Glutamatergic neuron (in vitro differentiated cells): ENCODE measurements at regions not wholly inside any gene's neighbourhood (a gene's known extent, or its start where the extent isn't known, plus 50 kb on each side); places are given as distances from the start of the nearest gene placed in this dataset.

ENCODE experiments used
- DNase-seq: peaks from one replicate; pipeline ENCODE4 v3.0.0; 2022
- H3K27ac Mint-ChIP-seq: one replicate; pipeline ENCODE4 v1.8.0; 2020; ENCODE audit warnings: mild to moderate bottlenecking, mixed read lengths, inconsistent platforms; ENCODE audit not compliant: unreplicated experiment
- H3K27me3 Mint-ChIP-seq: one replicate; pipeline ENCODE4 v1.8.0; 2020; ENCODE audit warnings: mild to moderate bottlenecking, moderate library complexity, mixed read lengths, inconsistent platforms; ENCODE audit not compliant: unreplicated experiment
- H3K36me3 Mint-ChIP-seq: one replicate; pipeline ENCODE4 v1.8.0; 2020; ENCODE audit warnings: mild to moderate bottlenecking, mixed read lengths, inconsistent platforms; ENCODE audit not compliant: unreplicated experiment
- H3K4me1 Mint-ChIP-seq: one replicate; pipeline ENCODE4 v1.8.0; 2020; ENCODE audit warnings: mild to moderate bottlenecking, low read depth, mixed read lengths, inconsistent platforms; ENCODE audit not compliant: unreplicated experiment
- H3K4me3 Mint-ChIP-seq: one replicate; pipeline ENCODE4 v1.8.0; 2020; ENCODE audit warnings: mild to moderate bottlenecking, mixed read lengths, inconsistent platforms; ENCODE audit not compliant: unreplicated experiment
- H3K9me3 Mint-ChIP-seq: one replicate; pipeline ENCODE4 v1.8.0; 2020; ENCODE audit warnings: mild to moderate bottlenecking, moderate library complexity, mixed read lengths, inconsistent platforms; ENCODE audit not compliant: unreplicated experiment
- TF ChIP-seq, protein P1 (sequence below): fragments of 200-600 bp; sonication (generic); IDR thresholded peaks from one replicate; pipeline ENCODE4 v1.5.0; 2021; ENCODE audit not compliant: partially characterized antibody, unreplicated experiment

DNA sequence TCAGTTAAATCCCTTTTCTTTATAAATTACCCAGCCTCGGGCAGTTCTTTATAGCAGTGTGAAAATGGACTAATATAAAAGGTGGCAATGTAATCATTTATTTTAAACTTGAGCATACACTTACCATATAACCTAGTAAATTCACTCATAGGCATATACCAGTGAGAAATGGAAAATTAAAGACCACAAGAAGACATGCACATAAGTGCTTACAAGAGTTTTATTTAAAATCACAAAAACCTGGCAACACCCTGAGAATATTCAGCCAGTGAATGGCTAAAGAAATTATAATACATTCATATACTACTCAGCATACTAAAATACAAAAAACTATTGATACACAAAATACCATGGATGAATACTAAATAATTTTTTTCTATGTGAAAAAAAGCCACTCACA is 1017.5 kb upstream of the TMEM132C start:
- Mint-ChIP-seq H3K27ac (no peak overlapping the region), H3K4me1 (no peaks in the 10 kb centered on the region), H3K9me3 (no peaks in the 10 kb centered on the region), H3K27me3 (no peaks in the 10 kb centered on the region), H3K36me3 (no peaks in the 10 kb centered on the region), H3K4me3 (no peak overlapping the region)
- TF ChIP-seq, protein P1, sequence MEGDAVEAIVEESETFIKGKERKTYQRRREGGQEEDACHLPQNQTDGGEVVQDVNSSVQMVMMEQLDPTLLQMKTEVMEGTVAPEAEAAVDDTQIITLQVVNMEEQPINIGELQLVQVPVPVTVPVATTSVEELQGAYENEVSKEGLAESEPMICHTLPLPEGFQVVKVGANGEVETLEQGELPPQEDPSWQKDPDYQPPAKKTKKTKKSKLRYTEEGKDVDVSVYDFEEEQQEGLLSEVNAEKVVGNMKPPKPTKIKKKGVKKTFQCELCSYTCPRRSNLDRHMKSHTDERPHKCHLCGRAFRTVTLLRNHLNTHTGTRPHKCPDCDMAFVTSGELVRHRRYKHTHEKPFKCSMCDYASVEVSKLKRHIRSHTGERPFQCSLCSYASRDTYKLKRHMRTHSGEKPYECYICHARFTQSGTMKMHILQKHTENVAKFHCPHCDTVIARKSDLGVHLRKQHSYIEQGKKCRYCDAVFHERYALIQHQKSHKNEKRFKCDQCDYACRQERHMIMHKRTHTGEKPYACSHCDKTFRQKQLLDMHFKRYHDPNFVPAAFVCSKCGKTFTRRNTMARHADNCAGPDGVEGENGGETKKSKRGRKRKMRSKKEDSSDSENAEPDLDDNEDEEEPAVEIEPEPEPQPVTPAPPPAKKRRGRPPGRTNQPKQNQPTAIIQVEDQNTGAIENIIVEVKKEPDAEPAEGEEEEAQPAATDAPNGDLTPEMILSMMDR: no peak
- no peak for DNase-seq

GRCh38 chr12:127253797-127254327 is 1013.1 kb upstream of the TMEM132C start:
- Mint-ChIP-seq H3K9me3 (no peaks in the 10 kb centered on the region), H3K4me1 (no peaks in the 10 kb centered on the region), H3K27ac (no peak overlapping the region), H3K4me3 (no peak overlapping the region), H3K27me3 (no peaks in the 10 kb centered on the region), H3K36me3 (no peaks in the 10 kb centered on the region)
- TF ChIP-seq, protein P1: no peak
- DNase-seq: no peak

- no peaks in the 10 kb centered on the region for H3K36me3 Mint-ChIP-seq
Measured at GRCh38 chr12:127254420-127254955, 1012.5 kb upstream of the TMEM132C start.

DNA sequence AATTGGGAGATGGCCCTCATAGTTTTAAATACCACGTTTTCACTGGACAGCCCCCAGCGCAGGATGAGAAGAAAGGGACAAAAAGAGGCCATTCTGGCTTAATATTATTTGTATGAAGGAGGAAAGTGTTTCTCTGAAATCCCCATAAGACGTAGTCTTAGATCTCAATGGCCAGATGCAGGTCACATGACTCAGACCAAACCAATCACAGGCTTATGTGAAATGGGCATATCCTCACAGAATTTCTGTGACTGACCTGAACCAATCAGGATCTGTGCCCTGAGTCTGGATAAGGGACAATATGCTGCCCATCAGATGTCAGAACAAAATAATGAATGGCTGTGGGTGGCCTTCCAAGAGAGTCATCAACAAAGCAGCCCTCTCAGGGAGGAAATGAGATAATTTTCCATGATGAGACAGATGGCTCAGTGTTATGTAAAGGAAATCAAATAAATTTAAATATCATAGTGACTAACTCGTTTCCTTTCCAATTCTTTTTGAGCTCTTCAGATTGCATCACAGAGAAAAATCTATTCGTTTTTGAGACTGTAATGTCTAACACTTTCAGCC is 1009.5 kb upstream of the TMEM132C start:
- no peak for DNase-seq
- Mint-ChIP-seq H3K4me1 (no peaks in the 10 kb centered on the region), H3K9me3 (no peaks in the 10 kb centered on the region), H3K27ac (no peak overlapping the region), H3K4me3 (no peak overlapping the region), H3K36me3 (no peaks in the 10 kb centered on the region), H3K27me3 (no peaks in the 10 kb centered on the region)
- TF ChIP-seq, protein P1: no peak

More at GRCh38 chr12:127254420-127254955, 1012.5 kb upstream of the TMEM132C start:
- TF ChIP-seq, protein P1: no peak
- no peaks in the 10 kb centered on the region for H3K27me3 Mint-ChIP-seq
- no peaks in the 10 kb centered on the region for H3K9me3 Mint-ChIP-seq
- H3K27ac Mint-ChIP-seq: no peak overlapping the region
- H3K4me1 Mint-ChIP-seq: no peaks in the 10 kb centered on the region
- H3K4me3 Mint-ChIP-seq: no peak overlapping the region
- DNase-seq: no peak

DNA sequence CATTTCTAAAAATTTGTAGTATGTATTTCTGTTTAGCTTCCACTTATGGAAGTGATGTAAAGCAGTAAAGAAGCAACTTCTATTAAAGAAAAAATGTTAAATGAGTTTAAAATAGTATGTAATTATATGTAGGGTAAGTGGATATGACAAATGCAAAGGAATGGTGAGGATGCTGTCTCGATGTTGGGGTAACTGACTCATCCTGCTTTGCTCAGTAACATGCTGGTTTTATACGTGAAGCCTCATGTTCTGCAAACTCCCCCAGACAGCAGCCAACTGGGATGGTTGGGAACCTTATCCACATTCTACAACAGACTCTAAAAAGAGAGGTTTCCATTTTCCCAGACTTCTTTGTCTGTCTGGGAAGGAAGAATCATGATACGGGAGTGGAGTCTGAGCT is 1006.4 kb upstream of the TMEM132C start:
- Mint-ChIP-seq H3K27ac (no peak overlapping the region), H3K27me3 (no peaks in the 10 kb centered on the region), H3K36me3 (peaks cover 6% of the 10 kb centered on the region), H3K4me1 (no peaks in the 10 kb centered on the region), H3K9me3 (peaks cover 7% of the 10 kb centered on the region), H3K4me3 (no peak overlapping the region)
- TF ChIP-seq, protein P1: no peak
- no peak for DNase-seq
